Midbrain (tissue), 1 donor: ENCODE measurements at regions not wholly inside any gene's neighbourhood (a gene's known extent, or its start where the extent isn't known, plus 50 kb on each side); places are given as distances from the start of the nearest gene placed in this dataset.

Experiments used
- DNase-seq: peaks from one replicate; lab custom pipeline; 2025; lab: John Stamatoyannopoulos, UW

DNA sequence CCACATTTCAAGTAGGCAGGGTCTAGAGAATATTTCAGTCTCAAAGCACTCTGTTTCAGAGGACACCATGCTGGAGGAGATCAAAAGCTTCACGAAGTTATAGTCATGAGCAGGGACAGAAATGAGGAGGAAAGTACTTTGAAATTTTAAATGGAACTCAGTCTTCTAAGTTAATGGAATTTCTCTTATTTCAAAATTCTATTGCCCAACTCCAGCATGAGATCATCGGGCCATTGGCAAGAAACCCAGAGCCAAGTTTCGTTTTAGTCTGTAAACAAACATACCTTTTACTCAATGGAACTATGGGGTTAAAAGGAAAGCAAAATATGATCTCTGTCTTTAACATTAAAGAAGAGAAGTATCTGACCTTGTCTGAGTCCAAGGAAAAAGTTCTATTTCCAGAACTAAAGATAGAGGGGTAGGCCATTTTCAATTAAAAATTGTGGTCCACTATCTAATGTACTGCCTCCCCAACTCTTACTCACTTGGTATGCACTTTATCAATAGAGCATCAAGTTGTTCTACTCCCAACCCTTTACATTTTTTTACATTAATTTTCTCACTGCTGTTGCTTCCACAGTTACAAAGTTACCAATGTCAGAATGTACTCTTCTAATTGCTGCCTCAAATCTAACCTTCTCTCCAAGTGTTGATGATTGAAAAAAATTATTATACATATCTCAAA is 235.3 kb upstream of the NRSN1 start:
- no peak for DNase-seq

DNA sequence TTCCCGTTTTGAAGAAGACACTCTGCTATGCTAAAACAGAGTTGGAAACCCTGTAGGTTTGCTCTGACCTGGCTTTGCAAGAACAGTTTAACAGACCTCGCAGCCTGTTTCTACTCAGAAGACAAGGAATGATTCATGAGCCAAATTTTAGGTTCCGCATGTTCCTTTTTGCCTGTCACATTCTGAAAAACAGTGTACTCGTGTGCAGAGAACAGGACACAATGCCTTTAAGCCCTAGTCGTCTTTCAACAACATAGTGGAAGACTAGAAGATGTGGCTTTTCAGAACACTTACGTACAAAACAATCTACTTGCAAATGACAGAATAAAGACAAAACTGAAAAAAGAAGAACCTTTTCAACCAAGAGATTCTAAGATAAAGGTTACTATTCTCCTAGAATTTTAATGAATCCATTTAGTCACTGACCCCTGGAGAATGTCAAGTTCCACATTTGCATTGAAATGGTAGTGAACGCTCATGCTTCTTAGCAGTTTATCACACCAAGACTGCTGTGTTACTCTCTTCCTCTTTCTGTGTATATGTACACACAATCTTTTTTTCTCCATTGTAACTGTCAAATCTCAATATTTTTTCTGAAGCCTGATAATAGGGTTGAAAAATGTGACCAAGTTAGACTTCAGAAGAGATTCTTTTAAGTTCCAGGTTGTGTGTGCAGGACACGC is 220.7 kb upstream of the NRSN1 start:
- DNase-seq = no peak

- DNase-seq = no peak
Observed at GRCh38 chr6:23910420-23910819, 215.6 kb upstream of the NRSN1 start.

GRCh38 chr6:23927935-23928334 is 198.1 kb upstream of the NRSN1 start:
- DNase-seq = no peak

GRCh38 chr6:23929201-23929600 is 196.8 kb upstream of the NRSN1 start:
- DNase-seq = no peak

DNA sequence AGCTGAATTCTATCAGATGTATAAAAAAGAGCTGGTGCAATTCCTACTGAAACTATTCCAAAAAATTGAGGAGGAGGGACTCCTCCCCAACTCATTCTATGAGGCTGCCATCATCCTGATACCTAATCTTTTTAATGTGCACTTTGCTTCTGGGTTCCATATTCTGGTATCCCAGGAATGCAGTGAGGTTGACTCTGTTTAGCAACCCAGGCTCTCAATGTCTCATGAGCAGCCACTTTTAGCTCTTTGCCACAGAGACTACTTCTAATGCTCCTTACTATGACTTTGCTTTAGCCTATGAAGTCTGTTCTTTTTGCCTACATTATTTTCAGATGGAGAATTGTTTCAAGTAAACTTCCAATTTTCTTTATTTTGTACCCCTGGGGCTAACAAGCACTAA is 185.5 kb upstream of the NRSN1 start:
- no peak for DNase-seq

- no peak for DNase-seq
Observed at GRCh38 chr6:23951691-23952090, 174.3 kb upstream of the NRSN1 start.

GRCh38 chr6:23952245-23952644 is 173.8 kb upstream of the NRSN1 start:
- no peak for DNase-seq

DNA sequence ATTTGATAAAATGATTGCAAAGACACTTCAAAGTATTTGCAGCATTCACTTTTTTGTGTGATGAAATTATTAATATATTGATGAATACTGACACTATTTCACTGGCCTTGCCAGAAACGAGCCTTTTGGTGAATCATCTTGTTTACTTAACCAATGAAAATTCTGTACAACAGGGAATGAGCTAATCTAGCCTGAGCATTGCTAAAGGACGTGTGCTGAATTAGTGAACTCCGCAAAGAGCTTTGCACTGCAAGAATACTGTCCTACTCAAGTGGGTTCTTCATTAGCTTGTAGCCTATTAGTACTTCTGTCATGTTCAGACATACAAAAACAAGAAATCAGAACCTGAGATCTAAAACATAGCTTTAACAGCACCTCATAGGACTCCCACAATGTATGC is 172.0 kb upstream of the NRSN1 start:
- no peak for DNase-seq

- DNase-seq = no peak
Observed at GRCh38 chr6:23957017-23957416, 169.0 kb upstream of the NRSN1 start.

GRCh38 chr6:23964865-23965264 is 161.2 kb upstream of the NRSN1 start:
- no peak for DNase-seq

DNA sequence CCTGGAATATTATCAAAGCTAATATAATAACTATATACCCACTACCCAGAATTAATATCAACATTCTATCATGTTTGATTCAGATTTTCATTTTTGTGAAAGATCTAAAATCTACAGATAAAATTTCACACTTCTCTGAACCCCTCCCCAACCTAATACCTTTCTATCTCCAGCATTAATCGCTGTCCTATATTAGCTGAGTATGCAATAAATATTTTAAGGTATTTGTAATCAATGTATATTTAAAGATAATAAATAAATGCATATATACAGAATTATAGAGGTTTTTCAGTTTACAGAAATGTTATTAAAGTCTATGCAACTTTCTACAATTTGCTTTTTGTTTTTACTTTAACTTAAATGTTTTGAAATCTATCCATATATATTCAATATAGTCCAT is 156.7 kb upstream of the NRSN1 start:
- no peak for DNase-seq

- DNase-seq = no peak
Observed at GRCh38 chr6:23977706-23978105, 148.3 kb upstream of the NRSN1 start.

DNA sequence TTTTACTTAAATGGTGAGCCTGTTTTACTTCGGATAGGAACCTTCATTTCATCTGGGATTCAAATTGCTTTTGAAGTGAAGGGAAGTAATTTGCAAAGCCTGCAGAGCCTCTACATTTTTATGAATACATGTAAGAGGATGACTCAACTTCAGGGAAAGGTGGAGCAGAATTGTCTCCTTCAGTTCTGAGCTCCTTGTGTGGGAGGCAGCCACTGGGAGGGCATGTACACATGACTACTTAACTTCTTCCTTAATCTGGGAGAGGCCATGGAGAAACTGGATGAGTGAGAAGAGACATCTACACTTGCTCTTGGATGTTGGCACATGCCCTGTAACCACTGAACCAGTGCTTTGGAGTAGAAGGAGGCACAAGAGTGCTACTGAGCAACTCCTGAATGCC is 145.1 kb upstream of the NRSN1 start:
- no peak for DNase-seq

GRCh38 chr6:23981923-23982322 is 144.1 kb upstream of the NRSN1 start:
- DNase-seq = no peak

DNA sequence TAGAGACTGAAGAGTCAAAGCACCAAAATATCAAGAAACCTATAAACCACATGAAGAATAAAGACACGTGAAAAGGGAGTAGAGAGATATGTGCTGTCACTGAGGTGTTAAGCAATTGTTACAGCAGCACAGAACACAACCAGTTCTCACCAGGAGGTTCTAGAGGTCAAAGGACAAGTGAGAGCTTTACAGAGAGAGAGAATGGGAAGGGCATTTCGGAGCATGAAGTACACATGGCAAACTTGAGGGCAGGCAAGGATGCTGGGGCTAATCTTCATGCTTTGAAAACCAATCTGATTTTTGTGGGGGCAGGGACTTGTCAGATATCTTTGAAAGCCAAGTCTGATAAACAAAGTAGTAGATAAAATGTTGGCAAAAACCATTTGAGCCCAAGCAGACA is 142.3 kb upstream of the NRSN1 start:
- DNase-seq = no peak

DNA sequence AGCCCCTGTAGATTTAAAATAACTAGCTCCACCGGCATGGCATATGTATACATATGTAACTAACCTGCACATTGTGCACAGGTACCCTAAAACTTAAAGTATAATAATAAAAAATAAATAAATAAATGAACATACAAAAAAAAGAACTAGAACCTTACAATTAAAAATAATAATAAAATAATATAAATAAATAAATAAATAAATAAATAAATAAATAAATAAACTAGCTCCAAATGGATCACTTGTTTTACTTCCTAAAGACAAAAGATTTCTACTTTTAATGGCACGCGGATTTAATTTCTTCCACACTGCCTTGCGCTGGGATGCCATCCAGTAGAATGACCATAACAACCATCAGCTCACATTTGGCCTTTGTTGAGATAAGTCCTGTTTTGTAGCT is 141.0 kb upstream of the NRSN1 start:
- DNase-seq = no peak

- DNase-seq = no peak
Observed at GRCh38 chr6:23989885-23990533, 136.0 kb upstream of the NRSN1 start.

- no peak for DNase-seq
Observed at GRCh38 chr6:23994013-23994412, 132.0 kb upstream of the NRSN1 start.

DNA sequence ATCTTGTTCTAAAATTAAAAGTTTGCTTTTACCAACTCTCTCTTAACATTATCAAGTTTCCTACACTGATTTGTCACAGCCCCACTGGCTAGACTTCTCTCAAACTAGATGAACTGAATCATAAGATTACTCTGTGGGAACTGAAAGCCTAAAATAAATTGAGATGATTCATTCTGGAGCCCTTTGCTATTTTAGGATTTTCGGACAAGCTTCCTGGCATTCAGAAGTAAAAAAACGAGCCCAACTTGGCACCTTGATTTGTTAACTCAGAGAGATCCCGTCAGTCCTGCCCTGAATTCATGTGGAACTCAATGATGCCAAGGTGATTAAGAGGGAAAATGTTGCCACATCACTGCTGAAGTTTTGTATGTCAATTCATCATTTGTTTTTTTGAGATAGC is 122.0 kb upstream of the NRSN1 start:
- no peak for DNase-seq

DNA sequence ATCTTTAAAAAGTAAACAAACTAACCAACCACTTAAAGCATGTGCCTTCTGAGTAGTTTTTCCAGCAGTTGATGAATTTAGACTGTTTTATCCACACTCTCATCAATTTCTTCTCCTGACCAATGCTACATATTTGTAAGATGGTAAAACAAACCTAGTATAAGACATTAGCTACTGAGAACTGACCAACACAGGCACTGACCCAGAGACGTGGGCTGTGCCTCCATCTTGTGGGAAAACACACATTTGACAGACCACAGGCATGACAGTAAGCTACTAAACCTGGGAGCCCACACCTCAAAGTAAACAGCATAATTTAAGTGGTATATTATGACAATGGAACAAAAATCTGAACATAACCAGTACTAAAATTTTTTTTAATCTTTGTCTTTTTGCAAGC is 121.4 kb upstream of the NRSN1 start:
- no peak for DNase-seq

DNA sequence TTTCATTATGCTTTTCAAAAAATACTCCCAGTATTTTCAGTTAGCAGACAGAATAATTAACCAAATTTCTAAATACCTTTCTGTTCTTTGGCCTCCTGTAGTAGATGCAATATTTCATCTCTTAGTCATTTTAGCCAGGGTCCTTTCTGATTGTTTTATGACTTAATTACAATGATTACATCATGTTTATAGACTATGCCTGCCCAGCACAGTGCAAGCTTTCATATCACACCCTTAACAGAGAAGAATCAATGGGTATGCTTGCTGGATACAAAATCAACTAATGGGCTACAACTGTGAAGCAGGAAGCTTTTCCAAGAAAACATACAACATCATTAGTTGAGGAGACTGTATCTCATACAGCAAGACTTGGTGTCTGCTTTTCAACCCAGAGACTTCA is 119.8 kb upstream of the NRSN1 start:
- no peak for DNase-seq

- no peak for DNase-seq
Observed at GRCh38 chr6:24009319-24009718, 116.7 kb upstream of the NRSN1 start.

DNA sequence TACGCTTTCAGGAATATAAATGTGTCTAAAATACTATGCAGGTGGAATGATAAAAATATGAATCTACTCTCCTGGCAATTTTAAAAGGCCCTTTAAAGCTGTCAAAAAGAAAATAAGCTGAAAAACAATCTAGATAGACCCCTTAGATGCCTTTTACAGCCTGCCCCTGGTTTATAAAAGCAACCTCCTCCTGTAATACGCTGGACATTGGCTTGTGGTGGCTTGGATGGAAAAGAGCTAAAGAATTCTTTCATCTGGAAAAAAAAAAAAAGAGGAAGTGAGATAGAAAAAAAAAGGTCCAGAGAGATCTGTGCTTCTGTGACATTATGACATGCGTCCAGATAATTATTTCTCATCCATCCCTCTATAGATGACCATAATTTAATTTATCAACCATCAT is 115.9 kb upstream of the NRSN1 start:
- DNase-seq = no peak
